Choroid plexus epithelial cell (primary cell): ENCODE measurements at regions not wholly inside any gene's neighbourhood (a gene's known extent, or its start where the extent isn't known, plus 50 kb on each side); places are given as distances from the start of the nearest gene placed in this dataset.

ENCODE experiments used
- DNase-seq: peaks from one replicate; pipeline ENCODE4 v3.0.0-alpha.2; 2010; ENCODE audit warnings: low read depth
- H3K4me3 ChIP-seq: 2 replicates; pipeline ENCODE4 v1.5.1; 2011; ENCODE audit warnings: low read depth, mild to moderate bottlenecking, control low read depth, low read length, moderate library complexity
- CTCF ChIP-seq: conservative IDR thresholded peaks from 2 replicates; pipeline ENCODE4 v1.5.1; 2011; ENCODE audit warnings: low read depth, mild to moderate bottlenecking, control low read depth, inconsistent platforms, low read length, moderate library complexity

GRCh38 chr3:20256144-20256543 lies 70.1 kb upstream of the SGO1 start:
- no peak for TF ChIP-seq CTCF
- no peak for DNase-seq
- H3K4me3 ChIP-seq: no peak overlapping the region

GRCh38 chr3:20254268-20255117 lies 68.5 kb upstream of the SGO1 start:
- DNase-seq: no peak
- H3K4me3 ChIP-seq: no peak overlapping the region
- TF ChIP-seq CTCF: no peak

- H3K4me3 ChIP-seq: no peak overlapping the region
- DNase-seq: no peak
- TF ChIP-seq CTCF: no peak
Observed at GRCh38 chr3:20250786-20251185, 64.8 kb upstream of the SGO1 start.

GRCh38 chr3:20250314-20250713 lies 64.3 kb upstream of the SGO1 start:
- no peak for DNase-seq
- no peak for TF ChIP-seq CTCF

GRCh38 chr3:20246662-20247061 lies 60.7 kb upstream of the SGO1 start:
- TF ChIP-seq CTCF: no peak
- no peak for DNase-seq
- no peak overlapping the region for H3K4me3 ChIP-seq

More at GRCh38 chr3:20250314-20250713, 64.3 kb upstream of the SGO1 start:
- H3K4me3 ChIP-seq: no peak overlapping the region

GRCh38 chr3:20245781-20246180 lies 59.8 kb upstream of the SGO1 start:
- no peak for TF ChIP-seq CTCF
- DNase-seq: no peak
- H3K4me3 ChIP-seq: no peak overlapping the region
